Activated CD4-positive, CD25-positive, alpha-beta regulatory T cell (primary cell): ENCODE measurements at regions not wholly inside any gene's neighbourhood (a gene's known extent, or its start where the extent isn't known, plus 50 kb on each side); places are given as distances from the start of the nearest gene placed in this dataset.

ENCODE experiments used
- DNase-seq, 4 experiments: peaks; one replicate each; lab custom pipeline; 2025; lab: John Stamatoyannopoulos, UW

DNA sequence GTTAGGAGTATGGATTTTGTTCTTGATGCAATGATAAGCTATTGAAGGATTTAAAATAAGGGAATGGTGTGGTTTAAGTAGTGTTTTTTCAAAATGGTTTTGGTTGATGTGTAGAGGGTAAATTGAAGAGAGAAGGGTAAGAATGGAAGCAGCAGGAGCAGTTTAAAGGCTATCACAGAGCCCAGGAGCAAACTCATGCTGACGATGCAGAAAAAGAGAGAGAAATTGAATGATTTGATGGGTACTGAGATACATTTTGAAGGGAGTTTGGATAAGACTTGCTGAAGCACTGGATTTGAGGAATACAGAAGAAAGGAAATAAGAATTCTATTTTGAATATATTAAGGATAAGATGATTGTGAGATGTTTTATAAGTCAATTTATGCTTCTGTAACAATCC is 300.8 kb upstream of the LYPLAL1 start:
- DNase-seq = no peak

DNA sequence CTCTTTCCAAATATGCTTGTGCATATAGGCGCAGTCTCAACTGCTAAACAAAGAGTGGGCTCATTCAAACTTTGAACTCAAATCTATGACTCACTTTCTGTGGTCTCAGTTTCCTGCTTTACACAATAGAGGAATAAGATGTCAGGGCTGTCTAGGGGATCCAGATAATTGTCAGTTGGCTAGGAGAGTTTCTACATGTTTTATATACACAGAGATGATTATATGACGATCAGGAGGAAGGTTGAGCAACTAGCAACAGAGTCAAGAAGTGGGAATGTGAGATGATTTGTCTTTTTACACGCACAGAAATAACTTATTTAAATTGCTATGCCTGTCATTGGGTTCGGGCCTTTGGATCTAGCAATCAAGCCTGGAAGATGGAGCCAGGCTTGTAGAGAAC is 299.4 kb upstream of the LYPLAL1 start:
- no peak for DNase-seq

DNA sequence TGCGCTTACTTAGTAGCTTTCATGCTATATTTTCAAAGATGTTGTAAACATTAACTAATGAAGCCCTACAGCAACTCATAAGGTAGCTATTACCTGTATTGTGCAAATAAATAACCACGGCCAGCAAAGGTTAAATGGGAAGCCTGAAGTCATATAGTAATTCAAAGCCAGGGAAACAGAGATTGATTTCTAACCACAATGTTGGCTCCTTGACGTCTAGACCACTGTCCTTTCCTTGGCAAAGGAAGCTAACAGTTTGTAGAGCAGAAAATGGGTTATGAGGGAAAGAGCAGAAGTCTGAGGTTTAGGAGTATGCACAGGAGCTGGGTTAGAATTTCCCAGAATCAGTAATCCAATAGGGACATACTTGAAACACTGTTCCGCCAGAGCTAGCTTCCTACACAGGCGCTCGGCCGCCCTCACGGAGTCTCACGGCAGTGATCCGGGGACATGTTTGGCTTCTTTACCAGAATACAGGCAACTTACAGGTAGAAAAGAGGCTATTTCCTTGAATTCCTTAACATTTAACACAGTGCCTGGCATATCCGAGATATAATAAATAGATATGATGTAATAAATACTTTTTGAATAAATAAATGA is 298.8 kb upstream of the LYPLAL1 start:
- DNase-seq = no peak

DNA sequence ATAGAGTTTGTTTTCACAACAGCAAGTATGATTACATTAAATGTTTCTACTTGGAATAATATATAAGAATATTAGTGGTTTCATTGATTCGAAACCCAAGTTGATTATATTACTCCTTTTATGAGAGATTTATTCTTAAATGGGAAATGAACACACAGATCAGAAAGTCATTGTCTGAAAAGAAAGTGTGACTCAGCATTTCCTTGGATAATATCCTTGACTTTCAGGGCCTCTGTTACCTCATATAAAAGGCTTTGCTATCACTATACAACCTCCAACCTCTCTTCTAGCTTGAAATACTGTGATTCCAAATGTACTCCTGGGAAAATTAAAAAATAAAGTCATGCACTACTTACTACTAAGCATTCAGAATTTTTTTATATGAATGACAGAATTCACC is 295.3 kb upstream of the LYPLAL1 start:
- DNase-seq = no peak

DNA sequence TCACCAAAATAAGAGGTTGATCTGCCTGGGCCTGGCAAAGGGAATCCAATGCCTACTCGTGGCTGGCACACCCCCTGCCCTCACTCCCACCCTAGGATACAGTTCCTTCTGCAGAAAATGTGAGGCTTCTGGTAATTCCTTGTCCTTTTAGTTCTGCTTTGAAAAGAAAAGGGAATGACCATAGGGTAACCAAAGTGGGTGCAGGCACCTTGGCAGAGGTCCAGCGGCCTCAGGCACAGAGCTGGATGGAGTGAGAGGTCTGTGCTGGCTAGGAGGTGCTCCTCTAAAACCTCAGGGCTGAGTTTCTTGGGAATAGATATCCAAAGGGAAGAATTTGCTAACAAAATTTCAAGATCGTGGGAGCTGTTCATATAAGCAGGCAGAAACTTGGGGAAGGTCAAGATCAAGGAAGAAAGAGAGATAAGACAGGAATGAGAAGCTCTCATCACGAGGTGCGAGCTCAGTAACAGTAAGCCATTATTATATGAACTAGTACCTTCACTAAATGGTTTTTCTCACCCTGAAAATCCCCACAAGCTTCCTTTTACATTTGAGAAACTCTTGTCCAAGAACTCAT is 293.1 kb upstream of the LYPLAL1 start:
- DNase-seq = no peak

DNA sequence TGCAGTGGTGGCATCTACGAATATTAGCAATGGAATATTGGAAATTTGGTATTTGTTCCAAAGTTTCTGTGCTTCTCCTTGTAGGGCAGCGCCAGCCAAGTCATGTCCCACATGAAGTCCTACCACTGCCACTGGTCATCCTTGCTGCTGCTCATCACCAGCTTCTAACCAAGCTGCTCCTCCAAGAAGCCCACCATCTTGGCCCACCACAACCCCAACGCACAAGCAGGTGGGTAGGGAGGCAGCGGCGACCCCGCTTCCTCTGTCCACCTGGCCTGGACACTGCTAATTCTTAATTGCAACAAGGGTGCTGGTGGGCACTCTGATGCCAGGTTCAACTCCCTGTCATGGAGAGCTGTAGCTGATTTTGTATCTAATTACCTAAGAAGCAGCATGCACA is 291.2 kb upstream of the LYPLAL1 start:
- no peak for DNase-seq

DNA sequence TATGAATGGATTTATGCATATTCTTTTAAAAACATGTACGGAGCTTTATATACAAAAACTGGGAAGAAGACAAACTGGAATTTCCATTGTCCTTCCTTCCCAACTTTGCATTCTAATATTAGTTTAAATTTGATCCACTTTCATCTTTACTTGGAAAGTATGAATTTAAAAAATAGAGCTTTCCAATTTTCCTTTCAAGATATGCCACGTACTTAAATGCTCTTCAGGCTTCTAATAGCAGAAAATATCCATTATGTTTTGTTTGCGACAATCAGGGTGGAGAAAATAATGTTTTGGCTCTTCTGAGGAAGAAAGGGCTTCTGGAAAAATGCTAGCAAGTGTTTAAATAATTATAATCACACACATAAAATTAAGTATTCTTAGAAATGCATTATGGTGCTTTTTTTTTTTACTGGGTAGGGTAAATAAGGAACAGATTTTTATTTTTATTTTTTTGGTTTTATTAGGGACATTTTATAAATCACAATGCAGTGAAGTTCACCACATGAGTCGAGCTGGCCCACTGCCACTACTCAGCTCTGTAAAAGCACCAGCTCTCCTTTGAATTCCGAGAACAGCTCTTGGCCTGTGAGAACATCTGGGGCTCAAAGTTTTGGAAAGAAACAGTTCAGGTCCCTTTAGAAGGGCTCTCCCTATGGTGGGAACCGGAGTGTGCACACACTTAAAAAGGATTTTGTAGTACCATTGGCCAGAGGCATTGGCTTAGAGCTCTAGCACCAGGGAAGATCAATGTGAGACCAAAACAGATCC is 287.4 kb upstream of the LYPLAL1 start:
- DNase-seq = no peak

DNA sequence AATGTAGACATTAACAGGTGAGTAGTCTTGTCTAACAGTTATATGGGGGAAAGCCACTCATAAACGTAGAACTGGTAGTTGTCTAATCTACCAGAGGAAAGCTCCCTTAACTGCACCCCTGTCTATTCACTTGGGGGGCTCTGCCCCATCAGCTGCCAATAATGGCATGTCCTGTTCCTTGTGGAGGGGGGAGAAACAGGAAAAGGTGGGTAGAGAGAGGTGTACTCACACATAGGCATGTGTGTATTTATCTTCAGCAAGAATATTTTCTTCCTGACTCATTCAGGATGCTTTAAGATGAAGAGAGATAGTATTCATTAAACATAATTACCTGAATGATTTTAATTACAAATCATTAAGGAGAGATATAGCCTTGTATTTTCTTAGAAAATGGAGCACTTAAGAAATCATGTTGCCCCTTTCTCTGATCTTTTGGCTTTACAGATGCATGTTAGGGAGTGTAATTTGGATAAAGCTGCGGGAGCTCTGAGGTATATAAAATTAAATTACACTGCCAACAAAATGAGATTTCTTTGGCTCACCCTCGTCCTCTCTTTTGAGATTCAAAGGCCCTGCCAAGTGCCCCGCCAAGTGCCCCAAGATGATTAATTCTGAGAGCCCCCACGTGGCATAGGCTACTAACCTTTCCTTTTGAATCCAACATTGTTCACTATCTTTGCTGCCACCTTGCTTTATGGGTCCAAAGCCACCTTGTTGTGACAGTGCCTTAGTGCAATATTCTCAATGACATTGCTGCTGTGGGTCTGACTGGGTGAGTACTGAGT is 286.3 kb upstream of the LYPLAL1 start:
- no peak for DNase-seq

DNA sequence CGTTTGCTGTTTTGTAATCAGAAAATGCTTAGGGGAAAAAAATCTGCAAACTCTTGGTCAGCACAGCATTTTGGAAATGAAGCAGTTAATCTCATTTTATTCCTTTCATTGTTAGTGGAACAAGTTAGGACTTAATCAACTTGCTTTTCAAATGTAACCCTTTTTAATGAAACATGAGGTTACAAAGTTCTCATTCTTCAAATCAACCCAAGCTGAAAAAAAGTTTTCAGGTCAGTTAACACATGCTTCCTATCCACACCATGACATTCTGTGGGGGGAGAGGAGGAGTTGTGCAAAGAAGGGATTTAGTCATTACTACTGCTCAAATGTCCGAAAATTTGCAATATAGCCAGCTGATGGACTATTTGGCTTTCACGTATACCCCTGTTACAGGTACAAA is 283.2 kb upstream of the LYPLAL1 start:
- no peak for DNase-seq

DNA sequence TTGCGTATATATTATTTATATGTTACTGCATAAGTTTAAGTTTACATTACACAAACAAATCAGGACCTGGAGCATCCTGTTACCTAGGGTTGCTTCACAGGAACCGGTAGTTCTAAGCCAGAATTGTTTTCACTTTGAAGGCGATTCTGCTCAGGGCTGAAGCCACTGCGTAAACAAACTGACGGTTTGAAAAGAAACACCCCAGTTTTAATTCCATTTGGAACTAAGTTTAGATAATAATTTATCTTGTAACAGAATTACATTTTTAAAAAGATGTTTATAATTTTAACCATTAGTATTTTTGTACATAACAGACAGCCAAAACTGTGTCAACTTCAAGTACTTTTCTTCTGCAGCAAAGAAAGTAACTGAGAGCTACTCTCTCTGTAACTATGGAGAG is 282.1 kb upstream of the LYPLAL1 start:
- DNase-seq = no peak

DNA sequence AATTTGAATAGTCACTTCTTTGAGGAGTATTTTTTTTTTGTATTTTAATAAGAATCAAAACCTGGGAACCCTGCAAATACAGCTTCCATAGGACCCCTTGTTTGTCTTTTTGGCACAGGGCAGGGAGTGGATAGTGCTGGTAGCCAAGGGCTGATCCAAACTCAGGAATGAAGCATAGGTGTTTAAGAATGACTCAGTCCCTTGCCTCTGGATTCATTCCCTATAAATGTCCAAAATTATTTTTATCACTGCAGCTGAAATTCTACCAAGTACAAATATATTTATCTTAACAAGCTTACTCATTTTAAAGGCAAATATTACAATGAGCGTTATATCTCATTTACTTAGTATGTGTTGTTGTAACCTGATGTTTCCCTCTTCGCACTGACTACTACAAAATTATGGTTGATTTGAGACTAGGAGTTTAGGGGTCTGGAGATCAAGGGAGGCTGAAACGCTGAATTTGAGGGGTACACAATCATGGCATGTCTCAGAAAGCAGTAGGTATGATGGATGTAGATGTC is 278.6 kb upstream of the LYPLAL1 start:
- DNase-seq = no peak

DNA sequence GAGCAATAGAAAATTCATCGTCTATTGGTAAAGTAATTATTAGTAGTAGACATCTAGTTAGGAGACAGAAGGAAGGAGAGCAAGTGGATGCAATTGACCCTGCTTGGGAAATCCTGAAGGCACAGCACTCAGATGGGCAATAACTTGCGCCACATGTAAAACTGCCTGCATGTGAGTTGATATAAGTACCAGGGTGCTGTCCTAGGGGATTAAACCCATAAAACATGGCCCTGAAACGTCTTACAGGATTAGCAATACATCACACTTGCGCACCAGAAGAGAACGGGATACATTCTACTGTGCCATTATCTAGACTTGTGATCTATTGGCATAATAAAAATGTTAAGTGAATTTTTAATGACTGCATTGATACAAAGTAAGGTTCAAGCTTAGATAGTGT is 277.5 kb upstream of the LYPLAL1 start:
- no peak for DNase-seq

DNA sequence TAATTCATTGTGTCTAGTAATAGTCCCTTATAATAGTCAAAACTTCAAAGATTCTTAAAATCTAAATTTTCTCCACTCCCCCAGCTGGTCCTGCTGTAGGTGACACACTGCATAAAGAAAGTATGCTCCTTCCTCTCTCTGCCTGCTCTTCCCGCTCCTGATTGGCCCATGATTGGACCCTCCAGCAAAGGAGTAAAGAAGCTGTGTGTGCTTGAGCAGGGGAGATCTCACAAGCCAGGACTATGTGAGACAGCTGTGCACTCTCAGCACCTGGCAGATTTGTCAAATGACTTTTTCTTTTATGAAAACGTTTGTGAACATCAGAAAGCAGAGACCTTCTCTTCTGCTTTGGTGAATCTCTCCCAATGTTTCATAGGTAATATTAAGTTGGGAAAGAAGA is 274.8 kb upstream of the LYPLAL1 start:
- DNase-seq = no peak

DNA sequence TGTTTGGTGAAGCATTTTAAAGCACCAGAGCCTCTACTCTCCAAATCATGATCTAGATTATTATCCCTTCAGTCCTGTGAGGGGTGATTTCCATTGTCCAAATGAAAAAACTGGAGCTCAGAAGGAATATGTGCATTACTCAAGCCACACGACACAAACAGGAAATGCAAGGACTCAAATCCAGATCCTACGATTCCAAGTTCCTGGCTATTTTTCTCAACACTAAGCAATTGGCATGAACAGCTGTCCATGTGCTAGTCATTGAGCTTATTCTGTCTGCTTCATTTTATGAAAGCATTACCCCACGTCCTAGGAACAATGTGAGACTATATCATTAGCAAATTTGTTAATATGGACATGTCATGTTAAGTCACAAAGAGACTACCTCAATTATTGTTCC is 273.1 kb upstream of the LYPLAL1 start:
- DNase-seq = no peak

DNA sequence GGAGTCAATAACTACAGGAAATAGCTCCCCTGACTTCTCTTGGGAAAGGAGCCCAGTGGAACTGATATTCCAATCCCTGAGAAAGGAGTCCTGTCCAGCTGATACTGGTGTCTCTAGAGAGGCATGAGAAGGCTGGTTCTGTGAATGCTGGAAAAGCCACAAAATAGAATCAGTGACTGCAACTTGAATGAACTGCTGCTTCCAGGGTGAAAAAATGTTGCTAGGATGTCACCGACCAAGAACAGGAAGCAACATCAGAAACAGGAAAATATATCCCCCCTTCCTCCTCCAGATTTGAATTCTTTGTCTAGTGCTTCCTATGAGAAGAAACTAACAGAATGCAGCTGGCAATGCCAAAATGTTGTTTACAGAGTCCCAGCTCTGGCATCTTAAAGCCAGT is 269.3 kb upstream of the LYPLAL1 start:
- no peak for DNase-seq

DNA sequence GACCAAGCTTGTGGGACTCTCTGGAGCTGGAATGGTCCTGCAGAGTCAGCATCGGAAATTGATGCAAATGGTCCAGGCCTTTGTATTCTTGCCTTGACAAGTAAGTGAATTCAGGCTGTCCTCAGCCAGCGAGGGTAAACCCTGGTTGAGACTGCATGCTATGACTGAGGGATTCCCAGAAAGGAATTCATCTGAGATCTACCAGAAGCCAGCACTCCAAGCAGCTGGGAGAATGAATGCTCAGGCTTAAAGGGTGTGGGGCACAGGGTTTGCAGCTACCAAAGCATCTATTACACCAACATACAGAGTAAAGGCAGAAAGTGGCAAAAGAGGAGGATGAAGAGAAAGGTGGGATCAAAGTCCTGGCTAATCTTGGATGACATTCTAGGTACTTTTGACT is 257.0 kb upstream of the LYPLAL1 start:
- no peak for DNase-seq

DNA sequence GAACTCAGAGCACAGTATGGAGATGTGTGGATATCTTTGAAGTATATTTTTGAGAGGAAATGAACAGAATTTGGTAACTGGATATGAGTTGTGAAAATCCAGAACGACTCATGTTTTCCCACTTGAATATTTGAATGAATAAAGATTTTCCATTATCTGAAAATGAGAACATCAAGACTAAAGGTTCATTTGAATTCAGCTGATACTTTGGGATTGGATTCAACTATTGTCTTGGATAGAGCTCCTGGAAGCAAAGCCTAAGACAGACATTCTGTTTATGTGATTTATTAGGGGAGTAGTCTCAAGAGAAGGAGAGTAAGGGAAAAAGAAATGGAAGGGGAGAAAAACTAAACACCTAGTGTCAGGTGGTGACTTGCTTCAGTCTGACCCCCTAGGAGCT is 256.0 kb upstream of the LYPLAL1 start:
- DNase-seq = no peak

DNA sequence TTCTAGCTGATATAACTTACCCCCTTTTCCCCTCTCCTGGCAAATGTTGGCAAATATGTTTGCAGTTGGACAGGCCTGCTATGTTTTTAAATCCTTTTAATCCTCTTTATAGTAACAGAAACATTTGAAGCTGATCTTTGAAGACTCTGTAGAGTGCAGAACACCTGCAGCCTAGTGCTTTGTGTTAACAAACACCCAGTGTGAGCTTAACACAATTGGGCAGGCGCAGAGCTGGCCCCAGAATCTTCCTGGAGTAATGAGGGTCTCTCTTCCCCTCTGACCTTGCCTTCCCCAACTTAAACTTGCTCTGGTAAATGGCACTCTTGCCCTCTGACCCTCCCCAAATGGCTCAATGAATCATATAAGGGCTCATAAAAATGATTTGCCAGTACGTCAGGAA is 247.9 kb upstream of the LYPLAL1 start:
- no peak for DNase-seq

DNA sequence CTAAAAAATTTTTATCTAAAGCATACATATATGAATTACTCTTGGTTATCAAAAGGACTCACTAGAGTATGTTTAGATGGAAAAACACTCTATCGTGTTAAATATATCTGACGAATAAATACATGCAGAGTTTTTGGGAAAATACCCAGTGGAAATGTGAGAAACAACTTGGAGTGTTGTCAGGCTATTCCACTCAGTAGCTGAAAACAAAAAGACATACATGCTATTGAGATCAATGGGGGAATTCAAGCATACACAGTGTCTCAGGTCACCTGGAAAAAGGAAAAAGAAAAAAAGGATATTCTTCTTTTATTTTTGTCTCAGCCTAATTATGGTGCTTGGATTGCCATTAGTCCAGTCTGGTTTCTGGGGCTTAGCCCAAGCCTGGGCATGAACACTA is 247.0 kb upstream of the LYPLAL1 start:
- no peak for DNase-seq

DNA sequence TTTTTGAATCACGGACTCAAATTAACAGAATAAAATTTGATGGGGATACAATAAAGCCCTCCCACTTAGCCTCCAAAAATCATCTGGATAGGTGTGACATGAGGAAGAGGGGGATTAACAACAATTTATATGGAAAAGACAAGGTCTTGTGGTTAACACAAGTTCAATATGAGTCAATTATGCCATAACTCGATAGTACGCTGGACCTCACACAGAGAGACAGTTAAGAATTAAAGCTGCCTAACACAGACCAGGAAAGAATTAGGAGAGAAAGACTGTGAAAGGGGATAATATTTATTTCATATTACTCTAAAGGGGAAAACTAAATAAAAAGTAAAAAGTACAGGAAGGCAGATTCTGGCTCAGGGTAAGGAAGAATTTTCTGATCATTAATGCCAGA is 243.7 kb upstream of the LYPLAL1 start:
- DNase-seq = no peak

DNA sequence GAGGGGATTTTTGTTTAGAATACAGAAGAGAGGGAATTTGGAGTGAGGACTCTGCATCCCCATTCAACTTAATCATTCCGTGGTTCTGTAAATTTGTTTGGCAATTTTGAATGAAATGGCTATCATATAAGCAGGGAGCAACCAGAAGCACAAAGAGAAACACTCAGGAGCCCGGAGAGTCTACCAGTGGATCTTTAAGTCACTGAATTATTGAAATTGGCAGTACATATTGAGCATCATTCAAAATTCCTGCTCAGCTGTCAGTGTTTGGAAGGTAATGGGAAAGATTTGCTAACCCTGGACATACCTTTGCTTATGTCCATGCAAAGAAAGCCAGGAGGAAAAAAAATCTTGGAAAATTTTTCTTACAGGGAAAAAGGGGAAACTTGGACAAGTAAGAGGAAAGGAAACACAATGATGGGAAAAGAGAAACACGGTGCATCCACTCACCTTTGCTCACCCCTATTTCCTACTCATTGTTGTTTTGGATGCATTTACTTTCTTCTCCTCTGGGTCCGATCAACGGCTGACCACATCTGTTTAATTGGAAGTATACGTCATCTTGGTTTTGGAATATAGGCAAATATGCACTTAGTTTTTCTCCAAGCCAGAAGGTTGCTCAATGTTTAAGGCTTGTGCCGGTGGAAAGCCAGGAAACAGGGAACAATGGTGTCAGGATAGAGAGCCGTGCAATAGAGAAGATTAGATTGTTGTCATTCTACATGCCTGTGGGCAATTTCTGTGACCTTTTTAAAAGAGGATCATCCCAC is 243.0 kb upstream of the LYPLAL1 start:
- no peak for DNase-seq

DNA sequence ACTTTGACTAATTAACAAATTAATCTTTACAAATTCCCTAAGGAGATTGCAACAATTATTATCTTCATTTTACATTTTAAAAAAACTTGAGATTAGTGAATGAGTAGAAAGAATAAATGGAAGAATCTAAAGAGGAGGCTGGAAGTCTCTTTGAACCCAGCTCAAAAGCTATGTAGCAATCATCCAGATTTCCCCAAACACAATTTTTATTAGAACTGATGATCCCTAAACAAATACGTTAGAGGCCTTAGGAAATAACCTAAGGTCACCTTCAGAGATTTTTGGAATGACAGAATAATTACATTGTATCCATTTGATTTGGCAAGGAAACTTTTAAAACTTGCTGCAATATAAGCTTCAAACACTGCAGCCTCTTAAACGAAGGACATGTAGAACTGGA is 242.4 kb upstream of the LYPLAL1 start:
- no peak for DNase-seq
